Astrocyte of the cerebellum (primary cell): ENCODE measurements at regions not wholly inside any gene's neighbourhood (a gene's known extent, or its start where the extent isn't known, plus 50 kb on each side); places are given as distances from the start of the nearest gene placed in this dataset.

ENCODE experiments used
- DNase-seq: peaks from one replicate; pipeline ENCODE4 v3.0.0-alpha.2; 2011; ENCODE audit warnings: low read depth
- H3K4me3 ChIP-seq: 2 replicates; pipeline ENCODE4 v1.5.1; 2011; ENCODE audit warnings: mild to moderate bottlenecking, low read depth, low read length, moderate library complexity
- in situ Hi-C: cut with HindIII; loops from 2 replicates; pipeline ENCODE4 v1.10.0; 2017; ENCODE audit warnings: low sequenced_read_pairs
- TF ChIP-seq, protein P1 (sequence below): IDR thresholded peaks from 2 replicates; pipeline ENCODE4 v1.5.1; 2012; ENCODE audit warnings: low read length, low read depth, moderate library complexity, mild to moderate bottlenecking; ENCODE audit errors: missing control alignments

DNA sequence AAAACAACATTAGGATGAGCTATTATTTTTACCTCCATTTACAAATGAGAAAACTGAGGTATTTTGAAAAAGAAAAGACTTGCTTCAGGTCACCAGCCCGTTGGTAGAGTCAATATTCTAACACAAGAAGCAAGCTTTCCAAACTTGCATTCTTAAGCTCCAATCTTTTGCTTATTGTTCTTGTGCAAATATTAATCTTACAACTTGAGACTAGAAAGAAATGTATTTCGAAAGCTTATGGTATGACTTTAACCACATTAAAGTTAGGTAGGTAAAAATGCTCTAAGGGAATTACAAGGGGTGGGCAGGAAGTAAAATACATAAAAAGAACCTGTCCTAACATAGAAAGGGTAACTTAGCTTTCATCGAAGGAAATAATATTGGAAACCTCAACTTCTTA lies 453.9 kb downstream of the SLITRK5 start:
- in situ Hi-C loops = no loop called here
- no peak overlapping the region for H3K4me3 ChIP-seq
- TF ChIP-seq, protein P1, sequence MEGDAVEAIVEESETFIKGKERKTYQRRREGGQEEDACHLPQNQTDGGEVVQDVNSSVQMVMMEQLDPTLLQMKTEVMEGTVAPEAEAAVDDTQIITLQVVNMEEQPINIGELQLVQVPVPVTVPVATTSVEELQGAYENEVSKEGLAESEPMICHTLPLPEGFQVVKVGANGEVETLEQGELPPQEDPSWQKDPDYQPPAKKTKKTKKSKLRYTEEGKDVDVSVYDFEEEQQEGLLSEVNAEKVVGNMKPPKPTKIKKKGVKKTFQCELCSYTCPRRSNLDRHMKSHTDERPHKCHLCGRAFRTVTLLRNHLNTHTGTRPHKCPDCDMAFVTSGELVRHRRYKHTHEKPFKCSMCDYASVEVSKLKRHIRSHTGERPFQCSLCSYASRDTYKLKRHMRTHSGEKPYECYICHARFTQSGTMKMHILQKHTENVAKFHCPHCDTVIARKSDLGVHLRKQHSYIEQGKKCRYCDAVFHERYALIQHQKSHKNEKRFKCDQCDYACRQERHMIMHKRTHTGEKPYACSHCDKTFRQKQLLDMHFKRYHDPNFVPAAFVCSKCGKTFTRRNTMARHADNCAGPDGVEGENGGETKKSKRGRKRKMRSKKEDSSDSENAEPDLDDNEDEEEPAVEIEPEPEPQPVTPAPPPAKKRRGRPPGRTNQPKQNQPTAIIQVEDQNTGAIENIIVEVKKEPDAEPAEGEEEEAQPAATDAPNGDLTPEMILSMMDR = no peak
- no peak for DNase-seq

DNA sequence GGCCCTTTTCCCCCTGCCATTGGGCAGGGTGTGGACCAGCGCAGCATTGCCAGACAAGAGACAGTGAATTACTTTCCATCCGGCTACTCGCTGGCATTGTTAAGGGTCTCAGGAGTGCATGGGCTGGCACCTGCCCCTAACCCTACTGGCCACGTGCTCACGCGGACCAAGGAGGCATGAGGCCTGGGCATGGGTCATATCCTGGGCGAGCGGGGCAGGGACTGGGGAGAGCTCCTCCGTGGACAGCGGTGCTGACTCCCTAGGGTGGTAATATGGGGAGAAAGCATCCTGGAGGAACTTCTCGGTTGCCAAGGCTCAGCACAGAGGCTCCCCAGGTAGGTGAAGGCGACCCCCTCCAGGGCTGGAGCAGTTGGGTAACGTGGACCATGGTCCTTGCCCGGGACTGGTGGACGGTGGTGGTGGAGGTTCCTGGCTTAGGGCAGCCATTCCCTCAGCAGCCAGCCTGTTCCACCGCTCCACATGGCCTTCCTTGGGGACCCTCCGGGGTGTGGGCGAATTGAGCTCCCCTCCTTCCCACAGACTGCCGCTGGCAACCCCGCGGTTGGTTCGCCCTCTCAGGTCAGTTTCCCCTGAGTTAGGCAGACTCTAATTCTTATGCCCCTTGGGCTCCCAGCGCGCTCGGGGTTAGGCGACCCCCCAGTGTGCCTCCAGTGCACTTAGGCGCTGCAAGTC lies 465.1 kb downstream of the SLITRK5 start:
- H3K4me3 ChIP-seq = no peak overlapping the region
- TF ChIP-seq, protein P1 = no peak
- no peak for DNase-seq
- in situ Hi-C loops = no loop called here

DNA sequence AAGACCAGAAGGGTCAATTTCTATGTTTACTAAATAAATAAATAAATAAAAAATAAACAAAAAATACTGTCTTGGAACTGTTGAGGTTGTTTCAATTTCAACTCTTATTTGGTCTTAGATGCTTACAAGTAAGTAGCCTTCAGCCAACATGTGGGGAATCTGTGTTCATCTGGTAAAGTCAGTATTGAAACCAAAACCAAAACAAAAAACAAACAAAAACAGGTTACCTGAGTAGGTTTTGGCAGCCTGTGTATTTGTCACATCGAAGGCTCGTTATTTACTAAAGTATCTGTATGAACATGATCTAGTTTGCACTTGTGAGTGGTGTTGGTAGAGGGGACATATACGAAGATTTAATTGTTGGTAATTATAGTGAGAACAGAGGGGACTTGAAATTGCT lies 471.5 kb downstream of the SLITRK5 start:
- H3K4me3 ChIP-seq = no peak overlapping the region
- in situ Hi-C loops = no loop called here
- TF ChIP-seq, protein P1 = no peak
- no peak for DNase-seq

DNA sequence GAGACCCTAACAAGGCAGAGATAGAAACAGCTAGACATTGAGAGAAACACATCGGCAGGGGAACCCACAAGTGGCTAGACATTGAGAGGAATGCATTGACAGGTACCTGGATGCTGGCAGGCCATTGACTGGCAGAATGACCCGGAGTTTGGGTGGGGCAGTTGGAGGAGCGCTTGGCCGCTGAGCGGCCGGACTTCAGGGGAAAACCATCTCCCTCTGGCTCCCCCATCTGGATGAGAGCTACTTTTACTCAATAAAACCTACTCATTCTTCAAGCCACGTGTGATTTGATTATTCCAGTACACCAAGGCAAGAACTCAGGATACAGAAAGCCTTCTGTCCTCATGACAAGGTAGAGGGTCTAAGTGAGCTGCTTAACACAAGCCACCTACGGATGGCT lies 473.4 kb downstream of the SLITRK5 start:
- no peak overlapping the region for H3K4me3 ChIP-seq
- no peak for DNase-seq
- in situ Hi-C loops = no loop called here
- TF ChIP-seq, protein P1 = no peak

DNA sequence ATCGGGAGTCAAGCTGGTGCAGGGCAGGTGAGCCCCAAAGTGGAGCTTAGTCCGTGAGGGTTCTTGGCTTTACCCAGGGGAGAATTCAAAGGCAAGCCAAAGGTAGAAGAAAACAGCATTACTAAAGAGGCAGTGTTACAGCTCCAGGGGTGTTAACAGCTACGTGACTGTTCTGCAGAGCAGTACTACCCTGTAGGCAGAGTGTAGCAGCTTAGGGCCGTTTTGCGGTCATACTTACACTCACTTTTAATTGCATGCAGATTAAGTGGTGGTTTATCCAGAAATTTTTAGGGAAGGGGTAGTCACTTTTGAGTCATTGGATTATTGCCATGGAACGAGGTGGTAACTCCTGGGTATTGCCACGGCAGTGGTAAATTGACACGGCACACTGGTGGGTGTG lies 482.2 kb downstream of the SLITRK5 start:
- DNase-seq = no peak
- TF ChIP-seq, protein P1 = no peak
- no peak overlapping the region for H3K4me3 ChIP-seq
- in situ Hi-C loops = no loop called here

DNA sequence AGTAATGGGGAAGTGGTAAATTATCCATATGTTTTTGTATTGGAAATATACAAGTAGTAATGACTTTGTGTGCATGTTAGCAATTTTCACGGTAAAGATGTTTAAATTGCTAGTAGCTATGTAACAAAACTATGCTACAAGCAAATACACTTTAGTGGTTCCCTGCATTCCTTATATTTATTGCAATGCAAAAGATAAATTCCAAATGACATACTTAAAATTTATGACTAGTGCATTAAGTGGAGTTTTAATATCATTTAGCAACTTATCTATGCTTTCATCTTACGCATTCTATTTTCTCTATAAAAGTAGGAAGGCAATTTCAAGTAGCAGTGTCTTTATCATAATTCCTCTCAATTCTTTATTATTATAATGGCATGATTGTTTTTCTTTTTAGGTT lies 482.8 kb downstream of the SLITRK5 start:
- no peak overlapping the region for H3K4me3 ChIP-seq
- TF ChIP-seq, protein P1 = no peak
- in situ Hi-C loops = no loop called here
- no peak for DNase-seq
